Upper lobe of left lung (tissue), 6 donors: ENCODE measurements at regions not wholly inside any gene's neighbourhood (a gene's known extent, or its start where the extent isn't known, plus 50 kb on each side); places are given as distances from the start of the nearest gene placed in this dataset.

Source experiments
- ATAC-seq, 2 donors: fragments of 200-7000 bp; cut with Tn5 transposase; one replicate each; pipeline ENCODE4 v1.9.1; 2022; ENCODE audit warnings: mild to moderate bottlenecking in 2 of 2, moderate library complexity in 2 of 2; ENCODE audit not compliant: low FRiP score in 2 of 2
- DNase-seq, 2 donors: peaks; one replicate each; pipeline ENCODE4 v3.0.0-alpha.2; 2019 to 2020
- H3K27ac ChIP-seq, 4 donors: fragments of 200-600 bp; sonication (generic); one replicate each; pipeline ENCODE4 v1.5.1; 2016 to 2019
- H3K27me3 ChIP-seq, 4 donors: fragments of 200-600 bp; sonication (generic); one replicate each; pipeline ENCODE4 v1.5.1; 2017 to 2019
- H3K36me3 ChIP-seq, 4 donors: fragments of 200-600 bp; sonication (generic); one replicate each; pipeline ENCODE4 v1.5.1; 2016 to 2019
- H3K4me1 ChIP-seq, 4 donors: fragments of 200-600 bp; sonication (generic); one replicate each; pipeline ENCODE4 v1.5.1; 2018 to 2019
- H3K4me3 ChIP-seq, 4 donors: fragments of 200-600 bp; sonication (generic); one replicate each; pipeline ENCODE4 v1.5.1; 2017 to 2019; ENCODE audit warnings: mild to moderate bottlenecking in 2 of 4, moderate library complexity in 1 of 4
- H3K9me3 ChIP-seq, 4 donors: fragments of 200-600 bp; sonication (generic); one replicate each; pipeline ENCODE4 v1.5.1; 2018 to 2019
- EP300 ChIP-seq, 4 donors: sonication (generic); formaldehyde crosslinking; IDR thresholded peaks; one replicate each; pipeline ENCODE4 v1.5.1; 2017; ENCODE audit warnings: antibody characterized with exemption in 4 of 4, control low read depth in 2 of 4
- POLR2A ChIP-seq, 4 donors: fragments of 450-650 bp; IDR thresholded peaks; one replicate each; pipeline ENCODE4 v1.5.1; 2016 to 2017; ENCODE audit warnings: antibody characterized with exemption in 4 of 4, mild to moderate bottlenecking in 2 of 4
- POLR2AphosphoS5 ChIP-seq, 2 donors: sonication (generic); formaldehyde crosslinking; IDR thresholded peaks; one replicate each; pipeline ENCODE4 v1.5.1; 2017; ENCODE audit warnings: antibody characterized with exemption in 2 of 2
- WGBS, 2 donors: methylation state at CpG; one replicate each; pipeline ENCODE4 v1.1.5; 2017 to 2018; 5-methylcytosine and 5-hydroxymethylcytosine counted together
- TF ChIP-seq, protein P1 (sequence below), 6 experiments: fragments of 450-650 bp in 4 of 6; fragments of 200-600 bp in 2 of 6; sonication (generic) in 2 of 6; IDR thresholded peaks; one replicate each; pipeline ENCODE4 v1.5.1; 2016 to 2019; ENCODE audit warnings: antibody characterized with exemption in 6 of 6
- donor health status: DM: no; HTN: no; CAD: no; lungs with moderate emphysema.
- donor health status: DM: no; HTN: yes; CAD: no; lungs with severe emphysema.

DNA sequence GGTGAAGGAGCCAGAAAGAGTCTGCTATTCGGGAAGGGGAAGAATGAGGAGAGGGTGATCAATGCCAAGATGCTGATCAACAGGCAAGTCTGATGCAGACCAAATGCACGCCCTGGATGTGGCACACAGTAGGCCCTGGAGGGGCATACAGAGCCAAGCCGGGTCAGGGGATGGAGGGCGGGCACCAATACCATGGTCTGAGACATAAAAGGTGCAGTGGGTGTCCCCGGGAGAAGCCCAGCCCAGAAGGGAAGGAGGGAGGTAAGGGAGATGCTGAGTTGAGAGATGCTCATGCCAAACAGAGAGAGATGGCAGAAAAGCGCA is 66.6 kb upstream of the ID2 start:
- DNase-seq: no peak

DNA sequence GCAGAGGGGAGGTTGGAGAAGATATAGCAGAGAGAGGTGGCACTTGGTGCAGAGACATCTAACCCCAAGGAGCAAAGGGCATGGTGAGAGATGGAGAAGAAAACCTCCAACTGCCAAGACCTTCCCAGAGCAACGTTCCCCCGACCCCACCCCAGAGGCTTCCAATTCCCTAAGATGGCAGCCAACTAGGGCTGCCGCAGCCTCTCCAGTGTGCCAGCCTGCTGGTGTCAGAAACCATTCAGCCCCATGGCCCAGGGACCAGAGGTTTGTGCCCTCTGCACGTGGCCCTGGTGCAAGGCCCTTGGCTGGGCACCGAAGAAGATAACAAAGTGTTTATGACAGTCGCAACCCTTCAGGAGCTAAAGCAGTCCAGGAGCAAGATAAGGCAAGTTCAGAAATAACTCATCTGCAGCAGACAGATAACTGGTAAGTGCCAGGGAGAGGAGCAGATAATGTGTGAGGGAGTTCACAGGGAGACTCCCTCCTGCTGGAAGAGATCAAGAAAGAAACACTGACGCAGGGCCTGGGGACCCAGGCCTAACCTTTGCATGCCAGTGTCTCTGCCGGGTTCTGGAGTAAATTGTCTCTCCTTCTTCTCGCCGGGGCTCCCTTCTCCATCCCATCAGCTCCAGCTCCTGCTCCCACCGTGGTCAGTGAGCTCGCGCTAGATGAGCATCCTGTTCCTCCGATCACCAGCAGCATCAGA is 66.1 kb upstream of the ID2 start:
- Histone ChIP-seq H3K9me3 (no peaks in the 10 kb centered on the region), H3K4me1 (no peaks in the 10 kb centered on the region), H3K27me3 (no peaks in the 10 kb centered on the region), H3K4me3 (no peak overlapping the region), H3K27ac (no peak overlapping the region), H3K36me3 (no peaks in the 10 kb centered on the region)
- WGBS, 2 donors: 91 to 92% methylated on average over 14 of the region's 14 CpGs
- ATAC-seq: no peak
- TF ChIP-seq POLR2AphosphoS5 (IDR thresholded peaks at IDR 0.05): no peak
- TF ChIP-seq POLR2A (IDR thresholded peaks at IDR 0.05): no peak
- TF ChIP-seq EP300 (IDR thresholded peaks at IDR 0.05): no peak
- TF ChIP-seq, protein P1, sequence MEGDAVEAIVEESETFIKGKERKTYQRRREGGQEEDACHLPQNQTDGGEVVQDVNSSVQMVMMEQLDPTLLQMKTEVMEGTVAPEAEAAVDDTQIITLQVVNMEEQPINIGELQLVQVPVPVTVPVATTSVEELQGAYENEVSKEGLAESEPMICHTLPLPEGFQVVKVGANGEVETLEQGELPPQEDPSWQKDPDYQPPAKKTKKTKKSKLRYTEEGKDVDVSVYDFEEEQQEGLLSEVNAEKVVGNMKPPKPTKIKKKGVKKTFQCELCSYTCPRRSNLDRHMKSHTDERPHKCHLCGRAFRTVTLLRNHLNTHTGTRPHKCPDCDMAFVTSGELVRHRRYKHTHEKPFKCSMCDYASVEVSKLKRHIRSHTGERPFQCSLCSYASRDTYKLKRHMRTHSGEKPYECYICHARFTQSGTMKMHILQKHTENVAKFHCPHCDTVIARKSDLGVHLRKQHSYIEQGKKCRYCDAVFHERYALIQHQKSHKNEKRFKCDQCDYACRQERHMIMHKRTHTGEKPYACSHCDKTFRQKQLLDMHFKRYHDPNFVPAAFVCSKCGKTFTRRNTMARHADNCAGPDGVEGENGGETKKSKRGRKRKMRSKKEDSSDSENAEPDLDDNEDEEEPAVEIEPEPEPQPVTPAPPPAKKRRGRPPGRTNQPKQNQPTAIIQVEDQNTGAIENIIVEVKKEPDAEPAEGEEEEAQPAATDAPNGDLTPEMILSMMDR (IDR thresholded peaks at IDR 0.05): no peak
- DNase-seq: no peak

More for the DNA sequence above, 66.6 kb upstream of the ID2 start:
- no peak for TF ChIP-seq EP300 (IDR thresholded peaks at IDR 0.05)
- TF ChIP-seq POLR2A (IDR thresholded peaks at IDR 0.05): no peak
- no peak for TF ChIP-seq POLR2AphosphoS5 (IDR thresholded peaks at IDR 0.05)
- TF ChIP-seq, protein P1 (IDR thresholded peaks at IDR 0.05): no peak
- Histone ChIP-seq H3K4me3 (no peak overlapping the region), H3K9me3 (no peaks in the 10 kb centered on the region), H3K27ac (no peak overlapping the region), H3K36me3 (no peaks in the 10 kb centered on the region), H3K27me3 (no peaks in the 10 kb centered on the region), H3K4me1 (no peaks in the 10 kb centered on the region)
- 92 to 94% methylated on average over 6 of the region's 6 CpGs for WGBS, 2 donors
- no peak for ATAC-seq

DNA sequence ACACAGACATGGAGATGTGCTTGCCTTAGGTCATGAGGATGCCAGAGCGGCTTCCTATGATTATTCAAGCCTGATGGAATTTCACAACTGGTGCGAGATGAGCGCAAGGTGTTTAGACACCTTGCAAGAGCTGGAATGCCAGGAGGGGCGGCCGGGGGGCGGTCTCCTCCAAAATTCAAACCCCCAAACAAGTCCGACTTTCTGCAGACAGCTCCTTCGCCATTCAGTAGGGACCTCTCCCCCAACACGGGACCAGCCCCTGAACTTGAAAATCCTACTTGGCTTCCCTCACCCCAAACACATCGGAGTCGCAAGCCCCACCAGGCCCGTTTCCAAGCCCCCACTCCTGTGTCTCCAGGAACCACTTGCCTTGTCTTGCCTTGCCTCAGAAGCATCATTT is 64.8 kb upstream of the ID2 start:
- TF ChIP-seq POLR2AphosphoS5 (IDR thresholded peaks at IDR 0.05) (no peak), POLR2A (IDR thresholded peaks at IDR 0.05) (no peak), EP300 (IDR thresholded peaks at IDR 0.05) (no peak)
- TF ChIP-seq, protein P1 (IDR thresholded peaks at IDR 0.05): no peak
- no peaks in the 10 kb centered on the region for H3K4me1 ChIP-seq
- no peaks in the 10 kb centered on the region for H3K27me3 ChIP-seq
- H3K27ac ChIP-seq: no peak overlapping the region
- WGBS, 2 donors: 91 to 97% methylated on average over 12 of the region's 12 CpGs
- no peak for ATAC-seq
- H3K36me3 ChIP-seq: no peaks in the 10 kb centered on the region
- H3K9me3 ChIP-seq: no peaks in the 10 kb centered on the region
- DNase-seq: no peak
- H3K4me3 ChIP-seq: no peak overlapping the region

DNA sequence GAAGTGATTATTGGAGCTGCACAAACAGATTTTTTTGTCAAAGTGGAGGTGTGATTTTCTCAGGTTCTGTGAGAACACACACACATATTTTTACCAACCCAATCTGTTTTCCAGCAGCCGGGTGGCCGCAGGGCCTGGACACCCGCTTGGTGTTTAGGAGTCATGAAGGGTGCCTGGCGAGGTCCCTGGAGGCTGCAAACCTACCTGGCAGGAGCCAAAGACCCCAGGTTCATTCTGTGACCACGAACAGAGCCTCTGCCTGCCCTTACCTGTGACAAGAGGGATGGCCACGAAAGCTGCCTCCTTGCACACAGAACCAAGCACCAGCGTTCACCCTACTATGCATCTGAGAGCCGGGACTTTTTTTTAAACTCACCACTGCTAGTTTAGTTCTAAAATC is 64.3 kb upstream of the ID2 start:
- no peaks in the 10 kb centered on the region for H3K27me3 ChIP-seq
- ATAC-seq (no peak), DNase-seq (no peak)
- H3K27ac ChIP-seq: no peak overlapping the region
- H3K36me3 ChIP-seq: no peaks in the 10 kb centered on the region
- H3K4me1 ChIP-seq: no peaks in the 10 kb centered on the region
- no peaks in the 10 kb centered on the region for H3K9me3 ChIP-seq
- WGBS, 2 donors: 89 to 97% methylated on average over 3 to 8 of the region's 8 CpGs
- no peak overlapping the region for H3K4me3 ChIP-seq
- TF ChIP-seq EP300 (IDR thresholded peaks at IDR 0.05): no peak
- TF ChIP-seq POLR2AphosphoS5 (IDR thresholded peaks at IDR 0.05): no peak
- TF ChIP-seq POLR2A (IDR thresholded peaks at IDR 0.05): no peak
- TF ChIP-seq, protein P1 (IDR thresholded peaks at IDR 0.05): no peak

- no peak for TF ChIP-seq EP300 (IDR thresholded peaks at IDR 0.05)
- TF ChIP-seq POLR2AphosphoS5 (IDR thresholded peaks at IDR 0.05): no peak
- no peak for TF ChIP-seq POLR2A (IDR thresholded peaks at IDR 0.05)
- TF ChIP-seq, protein P1 (IDR thresholded peaks at IDR 0.05): no peak
- no peaks in the 10 kb centered on the region for H3K4me1 ChIP-seq
- DNase-seq: no peak
Measured at GRCh38 chr2:8619071-8619470, 62.8 kb upstream of the ID2 start.

More at GRCh38 chr2:8619071-8619470, 62.8 kb upstream of the ID2 start:
- Histone ChIP-seq H3K27ac (no peak overlapping the region), H3K4me3 (no peak overlapping the region), H3K9me3 (no peaks in the 10 kb centered on the region), H3K27me3 (no peaks in the 10 kb centered on the region), H3K36me3 (no peaks in the 10 kb centered on the region)
- no peak for ATAC-seq
- WGBS, 2 donors: 90 to 94% methylated on average over 4 to 5 of the region's 5 CpGs
